HEK293 (cell line): ENCODE measurements at regions not wholly inside any gene's neighbourhood (a gene's known extent, or its start where the extent isn't known, plus 50 kb on each side); places are given as distances from the start of the nearest gene placed in this dataset.

Experiments used
- CTCF ChIA-PET: fragments of 350-600 bp; formaldehyde crosslinking; extraction: SDS; loops from one replicate; lab custom pipeline; 2021; ENCODE audit warnings: antibody characterized with exemption; lab: Yijun Ruan, JAX
- POLR2A ChIA-PET: fragments of 300-600 bp; formaldehyde crosslinking; extraction: SDS; loops from one replicate; lab custom pipeline; 2020; ENCODE audit warnings: antibody characterized with exemption, inconsistent platforms; lab: Yijun Ruan, JAX
- H3K27ac ChIP-seq: fragments of 200-500 bp; sonication (Bioruptor generic); 2 replicates; pipeline ENCODE4 v1.5.1; 2014; ENCODE audit warnings: low read depth, low read length, control low read depth, inconsistent platforms; ENCODE audit errors: extremely low read depth
- H3K36me3 ChIP-seq, 2 experiments: fragments of 200-500 bp in 1 of 2; sonication (Bioruptor generic) in 1 of 2; 1 replicate in 1 of 2; 2 replicates in 1 of 2; pipeline ENCODE4 v1.5.1; 2014 to 2017; ENCODE audit warnings: inconsistent platforms in 2 of 2, low read length in 2 of 2; ENCODE audit not compliant: control insufficient read depth in 2 of 2, insufficient read depth in 1 of 2
- H3K4me1 ChIP-seq: fragments of 200-500 bp; sonication (Bioruptor generic); 2 replicates; pipeline ENCODE4 v1.5.1; 2014; ENCODE audit warnings: mild to moderate bottlenecking, low read length, inconsistent platforms; ENCODE audit not compliant: control insufficient read depth, insufficient read depth
- H3K4me3 ChIP-seq: 2 replicates; pipeline ENCODE4 v1.5.1; 2011; ENCODE audit warnings: low read depth, mild to moderate bottlenecking, control low read depth, low read length, moderate library complexity
- H3K9me3 ChIP-seq: fragments of 200-500 bp; sonication (Bioruptor generic); 2 replicates; pipeline ENCODE4 v1.5.1; 2014; ENCODE audit warnings: low read depth, low read length, inconsistent platforms; ENCODE audit not compliant: control insufficient read depth, insufficient read depth
- HIC1 ChIP-seq: fragments of 450-650 bp; formaldehyde crosslinking; IDR thresholded peaks from 2 replicates; pipeline ENCODE4 v1.5.1; 2016; ENCODE audit warnings: missing biosample characterization, missing genetic modification characterization
- HOXC10 ChIP-seq: sonication (generic); formaldehyde crosslinking; IDR thresholded peaks from 2 replicates; pipeline ENCODE4 v1.8.1; 2023; ENCODE audit warnings: mild to moderate bottlenecking, missing genetic modification reagents
- SP7 ChIP-seq: fragments of 450-650 bp; formaldehyde crosslinking; IDR thresholded peaks from 2 replicates; pipeline ENCODE4 v1.5.1; 2016; ENCODE audit warnings: missing biosample characterization, missing genetic modification characterization
- ZBTB44 ChIP-seq: fragments of 450-650 bp; IDR thresholded peaks from 2 replicates; pipeline ENCODE4 v1.5.1; 2018; ENCODE audit warnings: missing biosample characterization, mild to moderate bottlenecking, missing genetic modification characterization
- ZFP41 ChIP-seq: fragments of 450-650 bp; formaldehyde crosslinking; IDR thresholded peaks from 2 replicates; pipeline ENCODE4 v1.5.1; 2016; ENCODE audit warnings: missing biosample characterization, missing genetic modification characterization, borderline replicate concordance
- ZNF155 ChIP-seq: fragments of 450-650 bp; formaldehyde crosslinking; IDR thresholded peaks from 2 replicates; pipeline ENCODE4 v1.5.1; 2016; ENCODE audit warnings: missing biosample characterization, missing genetic modification characterization
- ZNF292 ChIP-seq: fragments of 450-650 bp; formaldehyde crosslinking; IDR thresholded peaks from 2 replicates; pipeline ENCODE4 v1.5.1; 2016; ENCODE audit warnings: low read depth, missing biosample characterization, missing genetic modification characterization, borderline replicate concordance
- ZNF341 ChIP-seq: fragments of 450-650 bp; formaldehyde crosslinking; IDR thresholded peaks from 2 replicates; pipeline ENCODE4; 2016; ENCODE audit warnings: low read depth, missing biosample characterization, missing genetic modification characterization
- ZNF660 ChIP-seq: fragments of 450-650 bp; IDR thresholded peaks from 2 replicates; pipeline ENCODE4 v1.5.1; 2018; ENCODE audit warnings: missing biosample characterization, mild to moderate bottlenecking, missing genetic modification characterization
- ZNF664 ChIP-seq: fragments of 450-650 bp; formaldehyde crosslinking; IDR thresholded peaks from 2 replicates; pipeline ENCODE4 v1.5.1; 2016; ENCODE audit warnings: missing biosample characterization, missing genetic modification characterization
- ZNF692 ChIP-seq: fragments of 450-650 bp; formaldehyde crosslinking; IDR thresholded peaks from 2 replicates; pipeline ENCODE4 v1.5.1; 2016; ENCODE audit warnings: missing biosample characterization, missing genetic modification characterization
- ZNF837 ChIP-seq: fragments of 450-650 bp; formaldehyde crosslinking; IDR thresholded peaks from 2 replicates; pipeline ENCODE4 v1.5.1; 2016; ENCODE audit warnings: missing biosample characterization, missing genetic modification characterization
- ZSCAN30 ChIP-seq: fragments of 450-650 bp; IDR thresholded peaks from 2 replicates; pipeline ENCODE4 v1.5.1; 2018; ENCODE audit warnings: missing biosample characterization, mild to moderate bottlenecking, missing genetic modification characterization, moderate library complexity
- TF ChIP-seq, protein P1 (sequence below): fragments of 450-650 bp; formaldehyde crosslinking; IDR thresholded peaks from 2 replicates; pipeline ENCODE4 v1.5.1; 2017; ENCODE audit warnings: missing biosample characterization, missing genetic modification characterization
- TF ChIP-seq, protein P2 (sequence below): fragments of 450-650 bp; formaldehyde crosslinking; IDR thresholded peaks from 2 replicates; pipeline ENCODE4 v1.5.1; 2016; ENCODE audit warnings: missing biosample characterization, missing genetic modification characterization, borderline replicate concordance
- TF ChIP-seq, protein P3 (sequence below): fragments of 450-650 bp; formaldehyde crosslinking; IDR thresholded peaks from 2 replicates; pipeline ENCODE4 v1.5.1; 2016; ENCODE audit warnings: missing biosample characterization, missing genetic modification characterization, low read depth

DNA sequence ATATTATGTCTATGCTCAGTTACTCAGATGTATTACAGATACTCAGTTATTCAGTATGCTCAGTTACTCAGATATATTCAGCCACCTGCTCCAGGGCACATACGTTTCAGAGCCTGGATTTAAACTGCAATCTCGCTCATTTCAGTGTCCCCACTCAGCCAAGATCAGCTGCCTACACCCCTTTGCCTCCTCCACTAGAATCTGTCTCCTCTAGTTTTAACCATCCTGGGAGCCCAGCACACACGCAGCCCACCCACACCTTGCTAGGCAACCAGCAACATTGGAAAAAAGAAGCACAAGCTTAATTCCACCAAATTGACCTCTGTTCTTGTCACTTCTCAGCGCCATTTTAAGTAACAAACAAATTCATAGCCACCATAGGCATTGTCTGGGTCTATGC lies 246.2 kb downstream of the QDPR start:
- CTCF ChIA-PET, result no interaction called here
- TF ChIP-seq ZNF660 (tag by site-specific recombination), result no peak
- no peak for TF ChIP-seq ZSCAN30
- TF ChIP-seq ZNF155, result no peak
- TF ChIP-seq, all 188 proteins: peak for 0
- POLR2A ChIA-PET, result no interaction called here
- no peak overlapping the region for H3K27ac ChIP-seq
- no peaks in the 10 kb centered on the region for H3K36me3 ChIP-seq
- H3K4me1 ChIP-seq, result no peaks in the 10 kb centered on the region
- H3K4me3 ChIP-seq, result no peak overlapping the region
- no peaks in the 10 kb centered on the region for H3K9me3 ChIP-seq

GRCh38 chr4:17265139-17265538 lies 246.8 kb downstream of the QDPR start:
- TF ChIP-seq, protein P1, sequence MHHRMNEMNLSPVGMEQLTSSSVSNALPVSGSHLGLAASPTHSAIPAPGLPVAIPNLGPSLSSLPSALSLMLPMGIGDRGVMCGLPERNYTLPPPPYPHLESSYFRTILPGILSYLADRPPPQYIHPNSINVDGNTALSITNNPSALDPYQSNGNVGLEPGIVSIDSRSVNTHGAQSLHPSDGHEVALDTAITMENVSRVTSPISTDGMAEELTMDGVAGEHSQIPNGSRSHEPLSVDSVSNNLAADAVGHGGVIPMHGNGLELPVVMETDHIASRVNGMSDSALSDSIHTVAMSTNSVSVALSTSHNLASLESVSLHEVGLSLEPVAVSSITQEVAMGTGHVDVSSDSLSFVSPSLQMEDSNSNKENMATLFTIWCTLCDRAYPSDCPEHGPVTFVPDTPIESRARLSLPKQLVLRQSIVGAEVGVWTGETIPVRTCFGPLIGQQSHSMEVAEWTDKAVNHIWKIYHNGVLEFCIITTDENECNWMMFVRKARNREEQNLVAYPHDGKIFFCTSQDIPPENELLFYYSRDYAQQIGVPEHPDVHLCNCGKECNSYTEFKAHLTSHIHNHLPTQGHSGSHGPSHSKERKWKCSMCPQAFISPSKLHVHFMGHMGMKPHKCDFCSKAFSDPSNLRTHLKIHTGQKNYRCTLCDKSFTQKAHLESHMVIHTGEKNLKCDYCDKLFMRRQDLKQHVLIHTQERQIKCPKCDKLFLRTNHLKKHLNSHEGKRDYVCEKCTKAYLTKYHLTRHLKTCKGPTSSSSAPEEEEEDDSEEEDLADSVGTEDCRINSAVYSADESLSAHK (tag by site-specific recombination), result no peak
- TF ChIP-seq HIC1 (tag by site-specific recombination) (no peak), HOXC10 (CRISPR knock-in tag) (no peak), ZNF292 (tag by site-specific recombination) (no peak), ZNF664 (tag by site-specific recombination) (no peak), ZNF341 (tag by site-specific recombination) (no peak), SP7 (no peak), ZBTB44 (no peak), ZNF692 (tag by site-specific recombination) (no peak), ZFP41 (tag by site-specific recombination) (no peak), ZNF837 (tag by site-specific recombination) (no peak)
- TF ChIP-seq, protein P2, sequence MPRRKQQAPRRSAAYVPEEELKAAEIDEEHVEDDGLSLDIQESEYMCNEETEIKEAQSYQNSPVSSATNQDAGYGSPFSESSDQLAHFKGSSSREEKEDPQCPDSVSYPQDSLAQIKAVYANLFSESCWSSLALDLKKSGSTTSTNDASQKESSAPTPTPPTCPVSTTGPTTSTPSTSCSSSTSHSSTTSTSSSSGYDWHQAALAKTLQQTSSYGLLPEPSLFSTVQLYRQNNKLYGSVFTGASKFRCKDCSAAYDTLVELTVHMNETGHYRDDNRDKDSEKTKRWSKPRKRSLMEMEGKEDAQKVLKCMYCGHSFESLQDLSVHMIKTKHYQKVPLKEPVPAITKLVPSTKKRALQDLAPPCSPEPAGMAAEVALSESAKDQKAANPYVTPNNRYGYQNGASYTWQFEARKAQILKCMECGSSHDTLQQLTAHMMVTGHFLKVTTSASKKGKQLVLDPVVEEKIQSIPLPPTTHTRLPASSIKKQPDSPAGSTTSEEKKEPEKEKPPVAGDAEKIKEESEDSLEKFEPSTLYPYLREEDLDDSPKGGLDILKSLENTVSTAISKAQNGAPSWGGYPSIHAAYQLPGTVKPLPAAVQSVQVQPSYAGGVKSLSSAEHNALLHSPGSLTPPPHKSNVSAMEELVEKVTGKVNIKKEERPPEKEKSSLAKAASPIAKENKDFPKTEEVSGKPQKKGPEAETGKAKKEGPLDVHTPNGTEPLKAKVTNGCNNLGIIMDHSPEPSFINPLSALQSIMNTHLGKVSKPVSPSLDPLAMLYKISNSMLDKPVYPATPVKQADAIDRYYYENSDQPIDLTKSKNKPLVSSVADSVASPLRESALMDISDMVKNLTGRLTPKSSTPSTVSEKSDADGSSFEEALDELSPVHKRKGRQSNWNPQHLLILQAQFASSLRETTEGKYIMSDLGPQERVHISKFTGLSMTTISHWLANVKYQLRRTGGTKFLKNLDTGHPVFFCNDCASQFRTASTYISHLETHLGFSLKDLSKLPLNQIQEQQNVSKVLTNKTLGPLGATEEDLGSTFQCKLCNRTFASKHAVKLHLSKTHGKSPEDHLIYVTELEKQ (tag by site-specific recombination), result no peak
- TF ChIP-seq, protein P3, sequence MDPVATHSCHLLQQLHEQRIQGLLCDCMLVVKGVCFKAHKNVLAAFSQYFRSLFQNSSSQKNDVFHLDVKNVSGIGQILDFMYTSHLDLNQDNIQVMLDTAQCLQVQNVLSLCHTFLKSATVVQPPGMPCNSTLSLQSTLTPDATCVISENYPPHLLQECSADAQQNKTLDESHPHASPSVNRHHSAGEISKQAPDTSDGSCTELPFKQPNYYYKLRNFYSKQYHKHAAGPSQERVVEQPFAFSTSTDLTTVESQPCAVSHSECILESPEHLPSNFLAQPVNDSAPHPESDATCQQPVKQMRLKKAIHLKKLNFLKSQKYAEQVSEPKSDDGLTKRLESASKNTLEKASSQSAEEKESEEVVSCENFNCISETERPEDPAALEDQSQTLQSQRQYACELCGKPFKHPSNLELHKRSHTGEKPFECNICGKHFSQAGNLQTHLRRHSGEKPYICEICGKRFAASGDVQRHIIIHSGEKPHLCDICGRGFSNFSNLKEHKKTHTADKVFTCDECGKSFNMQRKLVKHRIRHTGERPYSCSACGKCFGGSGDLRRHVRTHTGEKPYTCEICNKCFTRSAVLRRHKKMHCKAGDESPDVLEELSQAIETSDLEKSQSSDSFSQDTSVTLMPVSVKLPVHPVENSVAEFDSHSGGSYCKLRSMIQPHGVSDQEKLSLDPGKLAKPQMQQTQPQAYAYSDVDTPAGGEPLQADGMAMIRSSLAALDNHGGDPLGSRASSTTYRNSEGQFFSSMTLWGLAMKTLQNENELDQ (tag by site-specific recombination), result no peak
- Histone ChIP-seq H3K36me3 (no peaks in the 10 kb centered on the region), H3K4me3 (no peak overlapping the region), H3K4me1 (no peaks in the 10 kb centered on the region), H3K27ac (no peak overlapping the region), H3K9me3 (no peaks in the 10 kb centered on the region)
- POLR2A ChIA-PET, result no interaction called here
- CTCF ChIA-PET, result no interaction called here
